NAMALWA (cell line): ENCODE measurements at regions not wholly inside any gene's neighbourhood (a gene's known extent, or its start where the extent isn't known, plus 50 kb on each side); places are given as distances from the start of the nearest gene placed in this dataset.
"Not testable (repeated sequence)": the region's sequence is repeated elsewhere in the genome, so short reads cannot be mapped to it uniquely, and the experiment has no call there.

ENCODE experiments used
- DNase-seq: peaks from one replicate; pipeline ENCODE4 v3.0.0-alpha.2; 2015; ENCODE audit warnings: low spot score

- DNase-seq: no peak
These were observed 95.0 kb upstream of the ARRDC3 start for GRCh38 chr5:91478096-91478495.

GRCh38 chr5:91477408-91477807 is 94.3 kb upstream of the ARRDC3 start:
- DNase-seq: no peak

DNA sequence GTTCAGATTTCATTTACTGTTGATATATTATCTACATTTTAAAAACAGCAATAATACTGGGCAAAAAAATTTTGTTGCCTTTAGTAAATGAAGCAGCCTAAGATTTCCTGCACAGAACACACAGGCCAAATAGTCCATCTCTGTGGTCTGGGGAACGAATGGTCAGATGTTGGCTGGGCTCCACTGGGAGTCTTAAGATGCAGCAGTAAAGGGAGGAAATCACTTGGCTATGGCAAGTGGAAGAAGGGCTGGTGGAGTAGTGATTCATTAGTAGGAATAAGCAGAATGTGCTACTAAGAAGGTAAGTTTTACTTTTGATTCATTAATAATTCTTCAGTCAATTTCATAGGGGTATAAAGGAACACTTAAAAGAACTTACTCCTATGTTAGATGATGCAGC is 91.1 kb upstream of the ARRDC3 start:
- DNase-seq: no peak

GRCh38 chr5:91472631-91473030 is 89.5 kb upstream of the ARRDC3 start:
- no peak for DNase-seq

DNA sequence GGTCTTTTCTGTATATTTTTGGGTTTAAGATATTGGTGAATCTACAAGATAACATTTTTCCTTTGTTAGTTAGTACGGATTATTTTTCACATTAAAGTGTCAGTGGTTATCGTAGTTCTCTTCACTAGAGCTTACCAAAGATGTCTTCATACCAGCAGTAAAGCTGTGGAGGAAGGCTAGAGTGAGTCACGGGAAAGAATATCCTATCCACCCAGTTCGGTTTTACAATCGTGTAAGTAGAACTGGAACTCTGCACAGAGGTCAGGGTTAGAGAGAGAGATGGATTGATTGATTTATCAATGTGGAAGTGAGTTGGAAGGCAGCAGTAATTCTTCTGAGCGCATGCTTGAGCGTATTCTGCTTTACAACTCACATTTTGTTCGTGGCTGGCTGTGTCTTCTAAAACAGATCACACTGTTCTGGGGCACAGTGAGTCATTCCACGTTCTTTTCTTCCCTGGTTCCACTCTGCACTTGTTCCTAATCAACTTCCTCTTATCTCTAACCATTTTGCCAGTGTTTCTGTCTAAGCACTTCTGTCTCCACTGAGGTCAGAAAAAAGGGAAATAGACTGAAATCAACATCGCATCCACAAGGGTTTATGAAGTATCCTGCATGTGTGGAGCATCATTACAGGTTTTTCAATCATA is 86.5 kb upstream of the ARRDC3 start:
- no peak for DNase-seq

DNA sequence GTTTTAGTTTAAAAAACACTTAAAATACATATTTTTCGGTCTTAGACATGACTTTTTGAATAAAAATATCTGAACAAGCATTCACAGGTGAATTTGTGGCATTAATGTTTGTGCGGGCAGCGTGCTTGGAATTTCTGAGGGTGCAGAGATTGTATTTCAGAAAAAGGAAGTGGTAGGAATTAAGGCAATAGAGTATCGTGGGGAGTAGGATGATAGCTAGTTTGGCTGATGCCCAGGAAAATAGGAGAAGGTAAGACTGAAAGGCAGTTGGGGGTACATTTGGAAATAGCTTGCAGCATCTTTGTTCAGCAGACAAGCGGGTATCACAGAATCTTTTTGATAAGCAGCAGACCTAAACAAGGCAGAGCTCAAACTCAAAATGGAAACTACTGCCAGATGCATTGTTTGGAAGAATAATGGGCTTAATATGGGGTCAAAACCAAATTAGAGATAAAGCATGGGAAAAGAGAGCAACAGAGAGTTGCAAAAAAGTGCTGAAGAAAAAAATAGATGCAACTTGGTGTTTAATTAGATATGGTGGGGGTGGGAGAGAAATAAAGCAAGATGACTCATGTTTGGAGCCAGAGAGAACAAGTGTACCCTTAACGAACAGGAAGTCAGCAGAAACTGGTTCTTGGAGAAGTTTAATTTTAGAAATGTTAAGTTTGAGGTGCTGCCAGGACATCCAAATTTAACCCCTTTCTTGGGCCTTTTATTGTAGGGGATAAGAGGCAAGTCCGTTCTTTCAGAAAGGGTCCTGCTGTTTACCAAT is 85.7 kb upstream of the ARRDC3 start:
- no peak for DNase-seq

DNA sequence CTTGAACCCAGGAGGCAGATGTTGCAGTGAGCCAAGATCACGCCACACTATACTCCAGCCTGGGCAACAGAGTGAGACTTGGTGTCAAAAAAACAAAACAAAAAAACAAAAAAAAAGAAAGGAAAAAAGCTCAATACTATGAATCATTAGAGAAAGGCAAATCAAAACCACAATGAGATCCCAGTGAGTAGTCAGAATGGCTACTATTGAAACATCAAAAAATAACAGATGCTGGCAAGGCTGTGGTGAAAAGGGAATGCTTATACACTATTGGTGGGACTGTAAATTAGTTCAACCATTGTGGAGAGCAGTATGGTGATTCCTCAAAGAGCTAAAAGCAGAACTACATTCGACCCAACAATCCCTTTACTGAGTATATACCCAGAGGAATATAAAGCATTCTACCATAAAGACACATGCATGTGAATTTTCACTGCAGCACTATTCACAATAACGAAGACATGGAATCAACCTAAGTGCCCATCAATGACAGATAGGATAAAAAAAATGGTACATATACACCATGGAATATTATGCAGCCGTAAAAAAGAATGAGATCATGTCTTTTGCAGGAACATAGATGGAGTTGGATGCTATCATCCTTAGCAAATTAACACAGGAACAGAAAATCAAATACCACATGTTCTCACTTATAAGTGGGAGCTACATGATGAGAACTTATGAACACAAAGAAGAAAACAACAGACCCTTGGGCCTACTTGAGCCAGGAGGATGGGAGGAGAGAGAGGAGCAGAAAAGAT is 81.9 kb upstream of the ARRDC3 start:
- DNase-seq: no peak

- DNase-seq: no peak
These were observed 74.6 kb upstream of the ARRDC3 start for GRCh38 chr5:91457681-91458058.

DNA sequence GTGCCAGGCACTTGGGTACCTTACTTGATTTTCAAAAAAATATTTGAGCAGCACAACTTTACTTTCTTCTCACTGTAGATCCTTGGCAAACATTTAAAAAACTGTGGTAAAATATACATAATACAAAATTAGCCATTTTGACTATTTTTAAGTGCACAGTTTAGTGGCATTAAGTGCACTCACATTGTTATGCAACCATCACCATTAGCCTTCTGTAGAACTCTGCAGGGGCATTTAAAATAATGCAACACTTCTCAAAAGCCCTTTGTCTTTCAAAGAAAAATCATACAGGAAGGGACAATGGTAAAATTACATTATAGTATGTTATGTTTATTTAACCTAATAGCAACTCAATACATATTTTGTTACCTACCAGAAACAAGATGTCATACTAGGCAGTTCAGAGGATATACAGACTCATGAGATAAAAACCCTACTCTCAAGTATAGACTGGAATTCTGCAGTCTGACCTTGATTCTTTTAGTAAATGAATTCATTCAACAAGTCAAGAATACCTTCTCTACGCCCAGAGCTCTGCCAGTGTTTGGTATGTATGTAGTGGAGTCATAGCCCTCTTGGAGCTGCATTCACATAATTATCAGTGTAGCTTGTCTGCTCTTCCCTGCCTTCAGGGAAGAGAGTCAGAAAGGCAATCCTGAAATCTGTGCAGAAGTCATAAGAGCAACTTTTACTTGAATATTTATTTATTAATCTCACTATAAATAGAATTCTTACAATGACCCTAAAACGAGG is 74.0 kb upstream of the ARRDC3 start:
- DNase-seq: no peak

- no peak for DNase-seq
These were observed 66.0 kb upstream of the ARRDC3 start for GRCh38 chr5:91449083-91449482.

DNA sequence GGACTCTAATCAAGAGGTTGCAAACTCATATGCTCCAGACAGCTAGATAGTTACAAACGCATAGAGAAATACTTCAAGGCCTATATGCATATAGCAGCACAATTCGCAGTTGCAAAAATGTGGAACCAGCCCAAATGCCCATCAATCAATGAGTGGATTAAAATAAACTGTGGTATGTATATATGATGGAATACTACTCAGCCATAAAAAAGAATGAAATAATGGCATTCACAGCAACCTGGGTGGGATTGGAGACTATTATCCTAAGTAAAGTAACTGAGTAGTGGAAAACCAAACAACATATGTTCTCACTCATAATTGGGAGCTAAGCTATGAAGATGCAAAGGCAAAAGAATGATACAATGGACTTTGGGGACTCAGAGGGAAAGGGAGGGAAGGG is 65.0 kb upstream of the ARRDC3 start:
- DNase-seq: not testable (repeated sequence)

DNA sequence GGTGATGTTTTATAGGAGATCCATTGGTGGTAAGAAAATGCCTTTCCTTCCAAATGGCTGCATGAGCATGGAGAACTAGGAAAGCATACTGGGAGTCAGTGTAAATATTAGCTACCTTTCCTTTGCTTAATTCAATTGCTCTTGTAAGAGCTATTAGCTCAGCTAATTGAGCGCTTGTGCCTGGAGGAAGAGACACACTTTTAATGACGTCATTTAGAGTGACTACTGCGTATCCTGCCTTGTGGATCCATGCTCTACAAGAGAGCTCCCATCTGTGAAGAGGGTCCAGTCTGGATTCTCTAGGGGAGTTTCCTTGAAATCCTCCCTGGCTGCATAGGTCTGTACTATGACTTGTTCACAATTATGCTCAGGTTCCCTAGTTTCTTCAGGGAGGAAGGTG is 63.8 kb upstream of the ARRDC3 start:
- DNase-seq: not testable (repeated sequence)

- no peak for DNase-seq
These were observed 60.8 kb upstream of the ARRDC3 start for GRCh38 chr5:91443761-91444467.

DNA sequence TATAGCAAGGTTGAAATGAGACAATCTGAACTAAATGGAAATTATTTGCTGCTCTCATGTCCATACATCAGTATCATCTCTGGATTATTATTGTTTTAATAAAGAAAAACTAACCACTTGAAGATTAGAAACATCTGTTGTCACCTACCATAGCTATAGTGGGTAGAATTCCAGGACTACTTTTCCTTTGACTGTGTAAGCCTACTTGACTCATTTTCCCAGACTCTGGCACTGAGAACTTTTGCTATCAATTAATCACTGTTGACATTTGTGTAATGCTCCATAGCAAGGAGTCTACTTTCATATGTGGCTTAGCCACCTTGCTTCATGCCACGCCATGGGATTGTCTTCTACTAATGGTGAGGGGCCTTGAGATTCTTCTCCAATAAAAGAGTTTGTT is 59.9 kb upstream of the ARRDC3 start:
- DNase-seq: no peak

DNA sequence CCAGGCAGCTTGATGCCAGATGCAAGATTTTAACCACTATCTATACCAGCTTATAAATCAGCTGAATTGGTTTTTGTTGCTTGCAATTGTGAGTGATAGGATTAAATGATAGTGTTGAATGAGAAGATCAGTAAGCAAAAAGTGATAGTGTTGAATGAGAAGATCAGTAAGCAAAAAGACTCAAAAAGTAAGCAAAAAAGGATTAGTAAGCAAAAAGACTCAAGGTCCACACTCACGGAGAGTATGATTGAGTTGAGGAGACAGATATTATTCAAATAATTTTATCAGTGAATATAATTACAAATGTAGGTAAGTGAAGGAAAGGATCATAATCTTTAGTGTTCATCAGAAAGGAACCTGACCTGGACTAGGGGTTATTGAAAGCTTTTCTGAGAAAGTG is 58.0 kb upstream of the ARRDC3 start:
- DNase-seq: no peak

DNA sequence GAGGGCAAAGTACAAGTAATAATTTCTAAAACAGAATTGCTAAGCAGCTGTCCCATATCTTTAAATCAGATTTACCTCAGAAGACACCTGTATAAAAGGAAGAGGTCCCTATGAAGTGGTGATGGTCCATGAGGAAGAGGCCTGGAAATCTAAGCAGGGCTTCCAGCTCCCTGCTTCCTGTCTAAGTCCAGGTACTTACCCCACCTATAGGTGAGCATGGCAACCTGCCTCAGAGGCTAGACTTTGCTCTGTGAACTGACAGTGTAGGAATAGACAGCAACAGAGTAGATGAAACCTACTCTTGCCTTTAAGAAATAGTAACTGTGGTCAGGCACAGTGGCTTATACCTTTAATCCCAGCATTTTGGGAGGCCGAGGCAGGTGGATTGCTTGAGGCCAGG is 55.8 kb upstream of the ARRDC3 start:
- no peak for DNase-seq

GRCh38 chr5:91436241-91436640 is 53.1 kb upstream of the ARRDC3 start:
- no peak for DNase-seq

DNA sequence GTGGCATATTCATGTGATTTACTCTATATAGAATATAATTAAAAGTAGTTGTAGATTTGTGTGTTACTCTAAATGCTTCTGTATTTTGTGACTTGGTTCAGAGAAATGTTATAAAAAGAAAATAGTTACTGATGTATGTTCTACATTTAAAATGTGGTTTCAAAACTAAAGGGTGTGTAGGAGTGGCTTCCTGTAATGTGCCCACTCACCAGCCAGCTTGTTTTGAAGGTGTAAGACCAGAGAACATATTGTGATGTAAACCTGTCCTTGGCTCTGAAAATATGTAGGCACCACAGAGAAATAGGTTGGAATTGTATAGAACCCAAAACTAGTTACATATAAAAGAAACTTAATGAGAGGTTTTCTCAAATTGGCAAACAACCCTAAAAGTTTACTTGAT is 51.2 kb upstream of the ARRDC3 start:
- no peak for DNase-seq

DNA sequence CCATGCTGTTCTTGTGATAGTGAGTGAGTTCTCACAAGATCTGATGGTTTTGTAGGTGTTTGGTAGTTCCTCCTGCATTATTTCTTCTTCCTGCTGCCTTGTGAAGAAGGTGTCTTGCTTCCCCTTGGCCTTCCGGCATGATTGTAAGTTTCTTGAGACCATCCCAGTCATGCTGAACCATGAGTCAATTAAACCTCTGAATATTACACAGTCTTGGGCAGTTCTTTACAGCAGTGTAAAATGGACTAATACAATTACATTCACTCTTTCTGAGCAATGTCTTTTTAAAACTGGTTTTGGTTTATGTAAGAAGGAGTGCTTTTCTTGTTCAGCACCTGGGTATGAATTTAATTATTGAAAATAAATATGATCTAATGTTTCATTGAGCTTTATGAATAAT is 50.7 kb upstream of the ARRDC3 start:
- DNase-seq: no peak
